KMS-11 (cell line): ENCODE measurements at regions not wholly inside any gene's neighbourhood (a gene's known extent, or its start where the extent isn't known, plus 50 kb on each side); places are given as distances from the start of the nearest gene placed in this dataset.

Experiments
- H2AFZ ChIP-seq: fragments of 200-600 bp; sonication (generic); 2 replicates; pipeline ENCODE4 v1.6.1; 2016; ENCODE audit warnings: antibody characterized with exemption, mixed run types, low read depth
- H3K27ac ChIP-seq: fragments of 200-600 bp; sonication (generic); 2 replicates; pipeline ENCODE4 v1.6.1; 2016; ENCODE audit warnings: mild to moderate bottlenecking, mixed run types
- H3K27me3 ChIP-seq: fragments of 200-600 bp; sonication (generic); 2 replicates; pipeline ENCODE4 v1.6.1; 2017; ENCODE audit warnings: mild to moderate bottlenecking, low read depth, mixed run types, moderate library complexity; ENCODE audit not compliant: insufficient read depth
- H3K36me3 ChIP-seq: fragments of 200-600 bp; sonication (generic); 2 replicates; pipeline ENCODE4 v1.6.1; 2017; ENCODE audit warnings: mild to moderate bottlenecking, mixed run types; ENCODE audit not compliant: insufficient read depth
- H3K4me1 ChIP-seq: fragments of 200-600 bp; sonication (generic); 2 replicates; pipeline ENCODE4 v1.6.1; 2016; ENCODE audit warnings: mild to moderate bottlenecking, low read depth, mixed run types; ENCODE audit not compliant: poor library complexity, severe bottlenecking
- H3K4me2 ChIP-seq: fragments of 200-600 bp; sonication (generic); 2 replicates; pipeline ENCODE4 v1.7.0; 2016; ENCODE audit warnings: mild to moderate bottlenecking, mixed run types
- H3K4me3 ChIP-seq: fragments of 200-600 bp; sonication (generic); IDR thresholded peaks from 2 replicates; pipeline ENCODE4 v1.6.1; 2017; ENCODE audit warnings: low read depth, low read length, mixed read lengths; ENCODE audit not compliant: insufficient read depth
- H3K79me2 ChIP-seq: fragments of 200-600 bp; sonication (generic); 2 replicates; pipeline ENCODE4 v1.6.1; 2016; ENCODE audit warnings: low read depth, mixed run types; ENCODE audit not compliant: insufficient read depth
- H3K9ac ChIP-seq: fragments of 200-600 bp; sonication (generic); 2 replicates; pipeline ENCODE4 v1.6.1; 2016; ENCODE audit warnings: mild to moderate bottlenecking, mixed run types
- H4K20me1 ChIP-seq: fragments of 200-600 bp; sonication (generic); 2 replicates; pipeline ENCODE4 v1.6.1; 2016; ENCODE audit warnings: mild to moderate bottlenecking, mixed run types; ENCODE audit not compliant: insufficient read depth
- TF ChIP-seq, protein P1 (sequence below): fragments of 200-600 bp; sonication (generic); conservative IDR thresholded peaks from 2 replicates; pipeline ENCODE4 v1.6.1; 2017; ENCODE audit warnings: low read depth, mild to moderate bottlenecking, antibody characterized with exemption, low read length, moderate library complexity, mixed read lengths

DNA sequence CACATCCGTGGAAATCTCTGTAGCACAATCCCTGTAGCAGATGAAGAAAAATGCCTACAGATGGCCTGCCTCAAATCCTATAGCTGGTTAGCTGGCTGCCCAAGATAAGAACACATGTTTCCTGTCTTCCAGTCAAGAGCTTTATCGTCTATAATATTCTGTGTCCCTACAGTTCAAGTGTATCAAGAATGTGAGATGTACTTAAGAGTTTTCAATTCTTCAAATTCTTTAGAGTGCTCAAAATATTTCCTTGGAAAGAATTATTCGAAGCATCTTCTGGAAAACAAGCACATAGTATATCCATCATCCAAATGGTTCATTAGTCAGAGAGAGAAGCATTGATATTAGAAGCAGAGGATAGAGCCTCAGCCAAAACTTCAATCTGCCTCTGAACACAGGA lies 239.8 kb downstream of the COG6 start:
- Histone ChIP-seq H3K4me3 (no peak overlapping the region), H4K20me1 (no peaks in the 10 kb centered on the region), H3K4me2 (no peak overlapping the region), H3K36me3 (no peaks in the 10 kb centered on the region), H3K79me2 (no peaks in the 10 kb centered on the region), H2AFZ (no peak overlapping the region), H3K27me3 (no peaks in the 10 kb centered on the region), H3K9ac (no peak overlapping the region), H3K27ac (no peak overlapping the region), H3K4me1 (no peaks in the 10 kb centered on the region)
- TF ChIP-seq, protein P1, sequence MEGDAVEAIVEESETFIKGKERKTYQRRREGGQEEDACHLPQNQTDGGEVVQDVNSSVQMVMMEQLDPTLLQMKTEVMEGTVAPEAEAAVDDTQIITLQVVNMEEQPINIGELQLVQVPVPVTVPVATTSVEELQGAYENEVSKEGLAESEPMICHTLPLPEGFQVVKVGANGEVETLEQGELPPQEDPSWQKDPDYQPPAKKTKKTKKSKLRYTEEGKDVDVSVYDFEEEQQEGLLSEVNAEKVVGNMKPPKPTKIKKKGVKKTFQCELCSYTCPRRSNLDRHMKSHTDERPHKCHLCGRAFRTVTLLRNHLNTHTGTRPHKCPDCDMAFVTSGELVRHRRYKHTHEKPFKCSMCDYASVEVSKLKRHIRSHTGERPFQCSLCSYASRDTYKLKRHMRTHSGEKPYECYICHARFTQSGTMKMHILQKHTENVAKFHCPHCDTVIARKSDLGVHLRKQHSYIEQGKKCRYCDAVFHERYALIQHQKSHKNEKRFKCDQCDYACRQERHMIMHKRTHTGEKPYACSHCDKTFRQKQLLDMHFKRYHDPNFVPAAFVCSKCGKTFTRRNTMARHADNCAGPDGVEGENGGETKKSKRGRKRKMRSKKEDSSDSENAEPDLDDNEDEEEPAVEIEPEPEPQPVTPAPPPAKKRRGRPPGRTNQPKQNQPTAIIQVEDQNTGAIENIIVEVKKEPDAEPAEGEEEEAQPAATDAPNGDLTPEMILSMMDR = no peak

DNA sequence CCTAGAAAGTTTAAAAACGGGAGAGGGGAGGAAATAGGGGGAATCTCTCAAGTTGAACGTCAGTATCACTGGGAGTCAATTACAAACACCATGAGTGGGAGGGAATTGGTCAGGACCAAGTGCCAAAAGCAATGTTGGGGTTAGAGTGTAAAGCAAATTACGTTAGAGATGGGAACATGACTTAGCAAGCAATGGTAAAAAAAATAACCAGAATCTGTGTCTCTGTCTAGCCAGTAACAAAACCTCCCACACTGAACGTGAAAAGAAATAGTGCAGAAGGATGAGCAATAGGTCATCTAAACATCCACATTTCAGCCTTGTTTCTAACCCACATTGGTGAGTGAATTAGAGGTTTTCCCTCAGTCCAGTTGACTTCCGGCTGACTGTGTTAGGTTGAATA lies 242.2 kb downstream of the COG6 start:
- Histone ChIP-seq H3K27me3 (no peaks in the 10 kb centered on the region), H3K4me1 (no peaks in the 10 kb centered on the region), H2AFZ (no peak overlapping the region), H3K9ac (no peak overlapping the region), H3K4me2 (no peak overlapping the region), H3K79me2 (no peaks in the 10 kb centered on the region), H4K20me1 (no peaks in the 10 kb centered on the region), H3K4me3 (no peak overlapping the region), H3K36me3 (no peaks in the 10 kb centered on the region), H3K27ac (no peak overlapping the region)
- TF ChIP-seq, protein P1 = no peak

DNA sequence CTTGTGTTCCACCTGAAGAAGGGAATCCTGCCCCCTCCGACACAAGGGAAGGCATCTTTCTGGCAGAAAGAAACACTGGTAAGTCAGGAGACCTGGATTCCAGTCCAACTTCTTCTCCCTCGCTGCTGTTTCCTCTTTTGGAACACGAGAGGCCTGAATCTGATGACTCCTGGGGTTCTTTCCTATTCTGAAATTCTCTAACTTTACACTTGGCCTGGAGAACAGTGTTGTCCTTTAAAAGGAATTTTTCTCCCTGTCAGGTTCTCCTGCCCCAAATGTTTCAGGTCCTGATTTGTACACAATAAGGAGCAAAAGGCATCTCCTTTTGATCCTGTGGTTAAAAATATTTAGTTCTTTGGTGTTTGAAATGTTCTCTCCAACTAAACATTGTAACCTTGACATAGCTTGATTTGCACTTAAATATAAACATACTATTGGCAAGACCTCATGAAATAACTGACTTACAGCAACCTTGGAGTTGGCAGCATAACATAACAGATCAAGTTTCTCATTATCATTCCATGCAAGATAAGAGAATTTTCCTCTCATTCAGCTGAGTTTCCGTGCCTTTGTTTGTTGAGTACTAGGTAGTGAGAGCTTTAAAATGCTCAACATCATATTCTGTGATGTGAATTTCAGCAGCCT lies 244.8 kb downstream of the COG6 start:
- no peak overlapping the region for H3K27ac ChIP-seq
- H3K79me2 ChIP-seq = no peaks in the 10 kb centered on the region
- no peak overlapping the region for H3K9ac ChIP-seq
- H3K36me3 ChIP-seq = no peaks in the 10 kb centered on the region
- no peak overlapping the region for H3K4me2 ChIP-seq
- H2AFZ ChIP-seq = no peak overlapping the region
- TF ChIP-seq, protein P1 = no peak
- no peaks in the 10 kb centered on the region for H3K27me3 ChIP-seq
- no peak overlapping the region for H3K4me3 ChIP-seq
- no peaks in the 10 kb centered on the region for H4K20me1 ChIP-seq
- no peaks in the 10 kb centered on the region for H3K4me1 ChIP-seq

DNA sequence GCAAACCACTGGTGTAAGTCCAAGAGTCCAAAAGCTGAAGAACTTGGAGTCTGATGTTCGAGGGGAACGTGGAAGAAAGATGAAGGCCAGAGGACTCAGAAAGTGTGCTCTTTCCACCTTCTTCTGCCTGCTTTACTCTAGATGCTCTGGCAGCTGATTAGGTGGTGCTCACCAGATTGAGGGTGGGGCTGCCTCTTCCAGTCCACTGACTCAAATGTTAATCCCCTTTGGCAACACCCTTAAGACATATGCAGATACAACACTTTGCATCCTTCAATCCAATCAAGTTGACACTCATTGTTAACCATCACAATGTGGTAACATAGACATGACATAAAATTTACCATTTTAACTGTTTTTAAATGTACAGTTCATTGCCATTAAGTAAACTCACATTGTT lies 249.5 kb downstream of the COG6 start:
- Histone ChIP-seq H3K4me1 (no peaks in the 10 kb centered on the region), H3K36me3 (no peaks in the 10 kb centered on the region), H3K9ac (no peak overlapping the region), H3K4me2 (no peak overlapping the region), H4K20me1 (no peaks in the 10 kb centered on the region), H2AFZ (no peak overlapping the region), H3K79me2 (no peaks in the 10 kb centered on the region), H3K4me3 (no peak overlapping the region), H3K27ac (no peak overlapping the region), H3K27me3 (no peaks in the 10 kb centered on the region)
- TF ChIP-seq, protein P1 = no peak
